ENCODE measurements at regions not wholly inside any gene's neighbourhood (a gene's known extent, or its start where the extent isn't known, plus 50 kb on each side); places are given as distances from the start of the nearest gene placed in this dataset.

GRCh38 chr2:33723329-33723728 is 124.2 kb upstream of the FAM98A start:
- DNase-seq (ENCODE audit: low read depth) (no peak), FAIRE-seq (no peak)
- no peaks in the 10 kb centered on the region for H3K36me3 ChIP-seq (ENCODE audit: control insufficient read depth, insufficient read depth, low read length)
- TF ChIP-seq CTCF (IDR thresholded peaks at IDR 0.05; ENCODE audit: insufficient read depth, low read length, severe bottlenecking): no peak
- H3K4me3 ChIP-seq (ENCODE audit: low read depth, low read length): no peak overlapping the region
- no peaks in the 10 kb centered on the region for H3K27me3 ChIP-seq (ENCODE audit: control insufficient read depth, insufficient read depth, low read length)

GRCh38 chr2:33719067-33719466 is 120.0 kb upstream of the FAM98A start:
- H3K27me3 ChIP-seq (ENCODE audit: control insufficient read depth, insufficient read depth, low read length): no peaks in the 10 kb centered on the region

GRCh38 chr2:33712674-33713073 is 113.6 kb upstream of the FAM98A start:
- FAIRE-seq (no peak), DNase-seq (ENCODE audit: low read depth) (no peak)
- H3K27me3 ChIP-seq (ENCODE audit: control insufficient read depth, insufficient read depth, low read length): no peaks in the 10 kb centered on the region
- TF ChIP-seq CTCF (IDR thresholded peaks at IDR 0.05; ENCODE audit: insufficient read depth, low read length, severe bottlenecking): no peak
- H3K36me3 ChIP-seq (ENCODE audit: control insufficient read depth, insufficient read depth, low read length): no peaks in the 10 kb centered on the region
- H3K4me3 ChIP-seq (ENCODE audit: low read depth, low read length): no peak overlapping the region

More at GRCh38 chr2:33719067-33719466, 120.0 kb upstream of the FAM98A start:
- FAIRE-seq (no peak), DNase-seq (ENCODE audit: low read depth) (no peak)
- Histone ChIP-seq H3K36me3 (ENCODE audit: control insufficient read depth, insufficient read depth, low read length) (no peaks in the 10 kb centered on the region), H3K4me3 (ENCODE audit: low read depth, low read length) (no peak overlapping the region)
- no peak for TF ChIP-seq CTCF (IDR thresholded peaks at IDR 0.05; ENCODE audit: insufficient read depth, low read length, severe bottlenecking)

- FAIRE-seq (no peak), DNase-seq (ENCODE audit: low read depth) (no peak)
- no peak for TF ChIP-seq CTCF (IDR thresholded peaks at IDR 0.05; ENCODE audit: insufficient read depth, low read length, severe bottlenecking)
- no peak overlapping the region for H3K4me3 ChIP-seq (ENCODE audit: low read depth, low read length)
- H3K36me3 ChIP-seq (ENCODE audit: control insufficient read depth, insufficient read depth, low read length): no peaks in the 10 kb centered on the region
- no peaks in the 10 kb centered on the region for H3K27me3 ChIP-seq (ENCODE audit: control insufficient read depth, insufficient read depth, low read length)
These were observed 110.9 kb upstream of the FAM98A start for GRCh38 chr2:33709951-33710350.

- FAIRE-seq: no peak
- no peak for TF ChIP-seq CTCF (IDR thresholded peaks at IDR 0.05; ENCODE audit: insufficient read depth, low read length, severe bottlenecking)
- H3K4me3 ChIP-seq (ENCODE audit: low read depth, low read length): no peak overlapping the region
- H3K27me3 ChIP-seq (ENCODE audit: control insufficient read depth, insufficient read depth, low read length): no peaks in the 10 kb centered on the region
- no peaks in the 10 kb centered on the region for H3K36me3 ChIP-seq (ENCODE audit: control insufficient read depth, insufficient read depth, low read length)
- no peak for DNase-seq (ENCODE audit: low read depth)
These were observed 108.2 kb upstream of the FAM98A start for GRCh38 chr2:33707312-33707711.

- TF ChIP-seq CTCF (IDR thresholded peaks at IDR 0.05; ENCODE audit: insufficient read depth, low read length, severe bottlenecking): no peak
- DNase-seq (ENCODE audit: low read depth): no peak
- Histone ChIP-seq H3K36me3 (ENCODE audit: control insufficient read depth, insufficient read depth, low read length) (no peaks in the 10 kb centered on the region), H3K4me3 (ENCODE audit: low read depth, low read length) (no peak overlapping the region), H3K27me3 (ENCODE audit: control insufficient read depth, insufficient read depth, low read length) (no peaks in the 10 kb centered on the region)
- FAIRE-seq: no peak
These were observed 107.3 kb upstream of the FAM98A start for GRCh38 chr2:33706410-33706809.
